Activated B cell treated with CpG ODN at 0.5 μM for 24 hours (primary cell): ENCODE measurements at regions not wholly inside any gene's neighbourhood (a gene's known extent, or its start where the extent isn't known, plus 50 kb on each side); places are given as distances from the start of the nearest gene placed in this dataset.

Experiments used
- ATAC-seq: fragments of 200-7000 bp; cut with Tn5 transposase; one replicate; pipeline ENCODE4 v1.10.0; 2021; ENCODE audit warnings: low read depth, mild to moderate bottlenecking, moderate library complexity
- CTCF ChIA-PET: fragments of 350-600 bp; sonication (Branson Sonifier 250); formaldehyde crosslinking; loops from one replicate; lab custom pipeline; 2021; ENCODE audit warnings: antibody characterized with exemption; lab: Charles Lee
- POLR2A ChIA-PET: fragments of 350-600 bp; sonication (Branson Sonifier 250); formaldehyde crosslinking; loops from one replicate; lab custom pipeline; 2021; ENCODE audit warnings: antibody characterized with exemption; lab: Charles Lee
- DNase-seq: peaks from one replicate; pipeline ENCODE4 v3.0.0; 2022
- H3K27ac Mint-ChIP-seq: one replicate; pipeline ENCODE4 v1.8.0; 2020; ENCODE audit warnings: mixed read lengths
- H3K27me3 Mint-ChIP-seq: one replicate; pipeline ENCODE4 v1.8.0; 2021; ENCODE audit warnings: mixed read lengths
- H3K36me3 Mint-ChIP-seq: one replicate; pipeline ENCODE4 v1.8.0; 2021; ENCODE audit warnings: low read depth, mixed read lengths
- H3K4me1 Mint-ChIP-seq: one replicate; pipeline ENCODE4 v1.8.0; 2021; ENCODE audit warnings: mixed read lengths
- H3K4me3 Mint-ChIP-seq: one replicate; pipeline ENCODE4 v1.8.0; 2020; ENCODE audit warnings: mild to moderate bottlenecking, mixed read lengths
- H3K9me3 Mint-ChIP-seq: one replicate; pipeline ENCODE4 v1.8.0; 2020; ENCODE audit warnings: mixed read lengths
- CTCF ChIP-seq: fragments of 200-600 bp; IDR thresholded peaks from one replicate; pipeline ENCODE4 v1.8.0; 2022; ENCODE audit warnings: antibody characterized with exemption, mild to moderate bottlenecking
- intact Hi-C: fragments of 100-400 bp; cut with micrococcal nuclease; formaldehyde crosslinking; loops from one replicate; pipeline ENCODE4 v1.15.1; 2024

DNA sequence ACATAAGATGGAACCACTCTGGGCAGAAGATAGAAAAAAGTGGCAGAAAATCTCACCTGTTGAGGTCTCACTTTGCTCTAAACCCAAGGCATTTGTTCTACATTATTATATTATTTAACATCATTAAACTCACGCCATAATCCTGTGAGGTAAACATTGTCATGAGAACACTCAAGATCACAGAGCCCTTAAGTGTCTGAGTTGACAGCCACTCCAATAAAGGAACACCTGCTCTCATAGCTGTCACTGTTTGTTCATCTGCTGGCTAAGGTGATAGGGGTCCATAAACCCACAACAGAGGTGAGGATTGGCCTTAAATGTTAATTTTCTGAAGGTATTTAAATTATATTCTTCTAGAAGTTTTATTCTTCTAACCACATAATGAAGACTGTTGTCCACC, 439.7 kb downstream of the RIT2 start:
- Mint-ChIP-seq H3K9me3 (peaks cover 8% of the 10 kb centered on the region), H3K27ac (no peak overlapping the region), H3K4me3 (no peak overlapping the region), H3K4me1 (no peaks in the 10 kb centered on the region), H3K36me3 (no peaks in the 10 kb centered on the region), H3K27me3 (no peaks in the 10 kb centered on the region)
- ChIA-PET POLR2A (no interaction called here), CTCF (no interaction called here)
- intact Hi-C loops = no loop called here
- TF ChIP-seq CTCF = no peak
- no peak for DNase-seq
- no peak for ATAC-seq

GRCh38 chr18:42683094-42683493, 432.4 kb downstream of the RIT2 start:
- Mint-ChIP-seq H3K9me3 (peaks cover 17% of the 10 kb centered on the region), H3K36me3 (no peaks in the 10 kb centered on the region)

DNA sequence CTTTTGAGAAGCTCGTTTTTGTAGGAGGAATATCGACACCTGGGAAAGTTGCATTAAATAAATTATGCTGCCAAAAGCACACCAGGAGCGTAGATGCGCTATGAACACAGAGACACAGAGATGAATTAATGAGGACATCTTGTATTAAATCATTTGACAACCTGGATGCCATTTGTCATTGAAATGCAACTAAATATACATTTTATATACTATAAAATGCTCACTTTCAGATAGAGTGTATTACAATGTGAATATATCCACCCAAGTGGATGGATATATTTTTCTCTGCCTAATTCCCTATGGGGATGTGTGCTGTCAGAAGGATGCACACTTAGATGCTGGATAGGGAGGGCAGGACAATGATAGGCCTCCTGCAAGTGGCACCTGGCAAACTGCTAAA, 426.2 kb downstream of the RIT2 start:
- DNase-seq (no peak), ATAC-seq (no peak)
- CTCF ChIA-PET = no interaction called here
- Mint-ChIP-seq H3K4me1 (no peaks in the 10 kb centered on the region), H3K4me3 (no peak overlapping the region), H3K9me3 (peaks cover 4% of the 10 kb centered on the region), H3K27ac (no peak overlapping the region), H3K36me3 (no peaks in the 10 kb centered on the region), H3K27me3 (no peaks in the 10 kb centered on the region)
- intact Hi-C loops = no loop called here
- no peak for TF ChIP-seq CTCF
- POLR2A ChIA-PET = no interaction called here

More at GRCh38 chr18:42683094-42683493, 432.4 kb downstream of the RIT2 start:
- H3K4me1 Mint-ChIP-seq = no peaks in the 10 kb centered on the region
- ATAC-seq = no peak
- no peaks in the 10 kb centered on the region for H3K27me3 Mint-ChIP-seq
- CTCF ChIA-PET = no interaction called here
- POLR2A ChIA-PET = no interaction called here
- H3K4me3 Mint-ChIP-seq = no peak overlapping the region
- no peak for TF ChIP-seq CTCF
- DNase-seq = no peak
- intact Hi-C loops = no loop called here
- no peak overlapping the region for H3K27ac Mint-ChIP-seq
